Fibroblast of skin of scalp (primary cell): ENCODE measurements at regions not wholly inside any gene's neighbourhood (a gene's known extent, or its start where the extent isn't known, plus 50 kb on each side); places are given as distances from the start of the nearest gene placed in this dataset.
"Not testable (repeated sequence)": the region's sequence is repeated elsewhere in the genome, so short reads cannot be mapped to it uniquely, and the experiment has no call there.

Experiments
- DNase-seq: peaks from one replicate; pipeline ENCODE4 v3.0.0-alpha.2; 2013

- not testable (repeated sequence) for DNase-seq
These were observed 216.4 kb upstream of the CNTN3 start for GRCh38 chr3:74830845-74831244.

- DNase-seq = not testable (repeated sequence)
These were observed 210.9 kb upstream of the CNTN3 start for GRCh38 chr3:74825404-74825803.

DNA sequence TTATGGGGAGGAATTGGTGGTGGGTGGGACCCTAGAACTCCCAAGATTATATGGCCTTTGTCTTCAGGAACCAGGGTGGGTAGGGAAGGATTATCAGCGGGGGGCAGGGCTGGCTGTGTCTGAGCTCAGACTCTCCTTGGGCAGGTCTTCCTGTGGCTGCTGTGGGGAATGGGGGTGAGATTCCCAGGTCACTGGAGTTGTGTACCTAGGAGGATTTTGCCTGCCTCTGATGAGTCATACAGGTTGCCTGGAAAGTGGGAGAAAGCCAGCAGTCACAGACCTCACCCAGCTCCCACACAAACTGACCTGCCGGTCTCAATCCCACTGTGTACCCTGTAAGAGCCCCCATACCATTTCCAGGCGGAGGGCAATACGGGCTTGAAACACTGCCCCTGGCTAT is 209.9 kb upstream of the CNTN3 start:
- DNase-seq = no peak

DNA sequence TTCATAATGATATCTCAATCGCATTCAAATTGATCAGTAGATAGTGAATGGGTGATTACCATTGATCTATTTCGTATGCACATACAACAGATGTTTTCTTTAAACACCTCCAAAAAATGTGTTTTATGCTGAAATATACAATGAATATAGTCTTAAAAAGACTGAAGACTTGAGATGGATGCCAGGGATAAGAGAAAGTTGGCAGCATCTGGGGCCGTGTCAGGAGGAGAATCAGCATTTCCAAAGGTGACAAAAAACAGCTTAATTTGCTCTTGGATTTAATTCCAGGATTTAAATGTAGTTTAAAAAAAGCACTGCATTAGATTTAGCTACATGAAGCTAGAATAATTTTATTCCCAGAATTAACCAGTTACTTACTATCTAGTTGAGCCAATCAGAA is 199.7 kb upstream of the CNTN3 start:
- no peak for DNase-seq

DNA sequence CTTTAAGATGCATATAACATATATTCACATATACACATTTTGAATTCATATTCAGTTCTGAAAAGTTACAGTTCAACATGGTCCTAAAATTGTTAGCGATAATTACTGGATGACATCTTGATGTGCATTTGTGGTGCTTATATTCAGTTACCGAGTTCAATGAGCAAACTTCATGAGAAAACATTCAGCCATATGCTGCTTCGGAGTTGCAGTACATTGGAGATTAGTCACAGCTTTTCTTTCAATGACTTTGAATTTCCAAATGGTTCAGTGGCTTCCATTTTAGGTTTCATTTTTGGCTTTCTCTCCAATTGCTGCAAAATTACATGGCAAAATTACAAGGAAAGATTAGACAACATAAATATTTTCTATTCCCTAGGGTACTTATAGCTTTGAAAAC is 198.3 kb upstream of the CNTN3 start:
- no peak for DNase-seq

DNA sequence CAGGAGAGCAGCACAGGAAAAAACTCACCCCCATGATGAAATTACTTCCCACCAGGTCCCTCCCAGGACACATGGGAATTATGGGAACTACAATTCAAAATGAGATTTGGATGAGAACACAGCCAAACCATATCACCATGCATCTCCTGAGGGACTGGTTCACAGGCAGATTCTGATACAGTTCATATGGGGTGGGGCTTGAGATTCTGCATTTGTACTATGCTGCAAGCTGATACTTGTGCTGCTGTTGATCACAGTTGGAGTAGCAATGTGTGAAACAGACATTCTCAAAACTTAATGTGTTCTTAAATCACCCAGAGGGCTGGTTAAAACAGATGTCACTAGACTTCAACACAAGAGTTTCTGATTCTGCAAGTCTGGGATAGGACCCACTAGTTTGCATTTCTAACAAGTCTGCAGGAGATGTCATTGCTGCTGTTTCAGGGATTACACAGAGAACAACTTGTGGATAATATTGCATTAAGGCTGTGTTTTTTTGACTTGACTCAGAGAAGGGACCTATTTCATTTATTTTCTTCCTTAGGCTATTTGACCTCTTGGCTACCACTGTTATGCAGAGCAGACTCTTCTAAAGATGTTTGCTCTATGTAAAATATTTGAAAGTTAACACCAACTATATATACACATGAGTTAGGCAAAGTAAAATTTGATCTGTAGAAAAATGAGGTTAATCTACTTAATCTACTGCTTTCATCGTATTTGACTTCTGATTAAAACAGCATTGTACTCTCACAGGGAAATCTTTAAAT is 194.2 kb upstream of the CNTN3 start:
- no peak for DNase-seq

GRCh38 chr3:74801924-74802323 is 187.5 kb upstream of the CNTN3 start:
- no peak for DNase-seq

DNA sequence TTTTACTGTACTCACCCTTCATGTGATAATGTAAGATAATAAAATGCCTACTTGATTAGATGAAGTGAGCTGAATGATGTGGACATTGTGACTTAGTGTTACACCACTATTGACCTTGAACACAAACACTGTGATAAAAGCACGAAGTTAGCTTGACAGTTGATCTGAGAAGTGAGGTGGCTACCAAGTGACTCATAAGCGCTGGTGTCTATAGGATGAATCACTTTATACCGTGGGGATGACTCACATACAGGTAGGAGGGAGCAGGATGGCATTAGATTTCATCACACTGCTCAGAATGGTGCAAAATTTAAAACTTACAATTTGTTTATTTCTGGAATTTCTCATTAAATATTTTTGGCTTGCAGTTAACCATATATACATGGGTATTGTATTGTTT is 174.7 kb upstream of the CNTN3 start:
- DNase-seq = peak; percentile 8

GRCh38 chr3:74787011-74787410 is 172.6 kb upstream of the CNTN3 start:
- no peak for DNase-seq

DNA sequence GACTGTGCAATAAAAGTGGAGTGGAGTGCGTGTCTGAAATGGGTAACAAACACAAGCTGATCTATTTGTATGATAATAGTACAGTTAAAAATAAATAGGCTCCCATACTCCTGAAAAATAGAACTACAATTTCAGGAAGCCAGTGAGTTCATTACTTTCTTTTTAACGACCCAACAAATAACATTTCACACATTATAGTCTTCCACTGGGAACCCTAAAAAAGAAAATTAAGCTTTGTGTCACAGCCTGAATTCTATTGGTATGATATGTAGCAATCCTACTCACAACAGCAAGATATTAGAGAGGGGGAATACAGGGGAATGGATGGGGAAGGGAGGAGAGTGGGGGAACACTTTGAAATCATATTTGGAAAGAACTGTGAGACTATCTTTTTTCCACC is 156.9 kb upstream of the CNTN3 start:
- no peak for DNase-seq

DNA sequence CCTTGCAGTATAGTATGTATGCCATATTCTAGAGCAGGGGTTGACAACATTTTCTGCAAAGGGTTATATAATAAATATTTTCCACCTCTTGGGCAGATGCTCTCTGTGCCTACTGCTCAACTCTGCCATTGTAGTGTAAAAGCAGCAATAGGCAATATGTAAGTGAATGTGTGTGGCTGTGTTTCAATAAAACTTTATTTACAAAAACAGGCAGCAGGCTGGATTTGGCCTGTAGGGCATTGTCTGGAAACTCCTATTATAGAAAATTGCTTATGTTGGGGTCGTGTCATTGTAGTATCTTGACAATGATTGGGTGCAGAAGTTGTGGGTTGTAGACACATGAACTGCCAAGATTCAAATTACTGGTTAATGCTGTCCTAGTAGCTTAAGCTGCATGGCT is 153.6 kb upstream of the CNTN3 start:
- no peak for DNase-seq

GRCh38 chr3:74766405-74766804 is 151.9 kb upstream of the CNTN3 start:
- DNase-seq = no peak

DNA sequence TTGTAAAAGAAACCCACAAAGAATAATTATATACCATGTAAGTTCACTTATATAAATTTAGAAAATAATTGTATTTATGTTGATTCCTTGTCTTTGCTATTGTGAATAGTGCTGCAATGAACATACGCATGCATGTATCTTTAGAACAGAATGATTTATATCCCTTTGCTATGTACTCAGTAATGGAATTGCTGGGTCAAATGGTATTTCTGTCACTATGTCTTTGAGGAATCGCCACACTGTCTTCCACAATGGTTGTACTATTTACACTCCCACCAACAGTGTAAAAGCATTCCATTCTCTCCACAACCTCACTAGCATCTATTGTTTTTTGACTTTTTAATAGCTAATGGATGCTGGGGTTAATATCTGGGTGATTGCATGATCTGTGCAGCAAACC is 149.4 kb upstream of the CNTN3 start:
- no peak for DNase-seq

DNA sequence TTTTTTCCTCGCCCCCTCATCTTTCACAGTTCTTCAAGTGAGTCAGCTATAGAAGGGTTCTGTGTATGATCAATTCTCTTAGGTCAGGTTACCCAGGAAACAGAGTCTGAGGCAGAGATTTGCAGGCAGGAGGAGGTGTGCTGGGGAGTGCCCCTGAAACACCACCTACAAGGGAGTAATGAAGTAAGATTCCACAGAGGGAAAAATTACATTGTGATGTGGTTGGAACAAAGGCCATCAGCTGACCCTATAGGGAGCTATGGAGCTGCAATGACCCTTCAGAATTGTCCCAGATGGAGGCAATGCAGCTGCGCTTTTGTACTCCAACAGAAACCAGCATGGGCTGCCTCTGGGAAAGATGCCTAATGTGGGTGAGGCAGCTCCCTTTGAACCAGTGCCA is 142.2 kb upstream of the CNTN3 start:
- DNase-seq = no peak

- no peak for DNase-seq
These were observed 137.8 kb upstream of the CNTN3 start for GRCh38 chr3:74752290-74752689.

GRCh38 chr3:74751775-74752174 is 137.3 kb upstream of the CNTN3 start:
- DNase-seq = no peak

DNA sequence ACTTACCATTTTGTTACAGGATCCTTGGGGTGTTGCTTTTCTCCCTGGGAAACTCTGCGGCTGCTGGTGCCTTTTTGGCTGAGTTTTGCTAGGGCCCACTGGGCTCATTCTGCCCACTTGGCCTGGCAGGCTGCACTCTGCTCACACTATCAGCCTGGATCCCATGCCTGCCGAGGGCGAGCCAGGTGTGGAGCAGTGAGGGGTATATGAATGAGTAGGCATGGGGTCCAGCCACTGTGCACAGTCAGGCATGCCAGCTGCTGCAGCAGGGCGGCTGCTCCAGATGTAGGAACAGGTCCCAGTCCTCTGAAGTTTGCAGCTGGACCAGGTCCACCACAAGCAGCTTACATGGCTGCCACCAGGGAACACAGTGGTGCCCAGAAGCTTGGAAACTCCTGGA is 136.4 kb upstream of the CNTN3 start:
- no peak for DNase-seq

DNA sequence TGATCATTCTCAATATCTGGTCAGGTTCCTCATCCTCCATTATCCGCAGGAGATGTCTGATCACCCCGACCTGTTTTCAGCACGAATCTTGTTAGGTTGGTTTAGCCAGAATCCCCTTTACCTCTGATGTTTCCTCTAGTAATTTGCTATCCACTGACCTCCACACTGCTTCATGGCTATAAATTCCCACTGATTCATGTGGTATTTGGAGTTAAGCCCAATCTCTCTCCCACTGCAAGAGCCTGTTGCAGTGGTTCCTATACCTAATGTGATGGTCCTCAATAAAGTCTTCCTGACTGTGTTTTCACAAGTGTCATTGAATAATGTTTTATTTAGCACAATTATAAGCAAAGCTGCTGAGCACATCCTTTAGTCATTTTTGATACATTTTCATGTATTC is 124.8 kb upstream of the CNTN3 start:
- peak; percentile 0 for DNase-seq

DNA sequence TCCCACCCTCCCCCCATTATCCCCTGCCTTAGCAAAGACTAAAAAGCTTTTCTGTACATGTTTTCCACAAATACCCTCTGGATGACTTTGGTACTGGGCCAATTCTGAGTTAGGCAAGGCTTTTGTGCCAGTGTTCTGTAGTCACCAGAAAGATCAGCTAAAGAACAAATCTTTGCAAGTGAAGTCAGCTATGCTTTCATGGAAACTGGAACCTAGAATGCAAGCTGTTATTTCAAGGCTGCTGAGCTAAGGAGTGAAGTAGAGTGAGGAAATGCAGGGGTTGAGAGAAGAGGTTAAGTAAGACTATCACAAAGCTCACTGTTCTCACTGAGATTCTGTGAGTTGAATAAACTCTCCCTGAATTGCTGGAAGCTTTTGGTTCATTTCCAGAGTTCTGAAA is 107.8 kb upstream of the CNTN3 start:
- peak; percentile 1 for DNase-seq

GRCh38 chr3:74713977-74714376 is 99.5 kb upstream of the CNTN3 start:
- DNase-seq = no peak

- no peak for DNase-seq
These were observed 97.6 kb upstream of the CNTN3 start for GRCh38 chr3:74711913-74712512.

- DNase-seq = no peak
These were observed 95.5 kb upstream of the CNTN3 start for GRCh38 chr3:74709951-74710350.

DNA sequence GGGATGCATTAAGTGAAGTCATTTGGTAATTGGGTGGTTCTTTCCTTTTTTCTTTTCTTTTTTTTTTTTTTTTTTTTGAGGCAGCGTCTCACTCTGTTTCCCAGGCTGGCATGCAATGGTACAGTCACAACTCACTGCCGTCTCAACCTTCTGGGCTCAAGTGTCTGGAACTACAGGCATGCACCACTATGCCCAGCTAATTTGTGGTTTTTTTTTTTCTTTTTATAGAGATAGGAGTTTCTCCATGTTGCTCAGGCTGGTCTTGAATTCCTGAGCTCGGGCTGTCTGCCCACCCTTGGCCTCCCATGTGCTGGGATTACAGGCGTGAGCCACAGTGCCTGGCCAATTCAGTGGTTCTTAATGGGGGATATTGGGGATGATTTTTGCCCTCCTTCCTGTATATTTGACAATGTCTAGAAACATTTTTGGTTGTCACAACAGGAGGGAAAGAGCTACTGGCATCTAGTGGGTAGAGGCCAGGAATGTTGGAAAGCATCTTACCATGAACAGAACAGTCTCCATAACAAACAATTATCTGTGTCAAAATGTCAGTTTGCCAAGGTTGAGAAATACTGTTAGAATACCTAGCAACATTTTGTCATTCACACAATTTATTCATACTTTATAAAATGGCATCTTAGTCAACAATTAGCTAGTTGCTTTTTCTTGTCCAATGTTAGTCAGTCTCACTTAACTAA is 79.4 kb upstream of the CNTN3 start:
- peak; percentile 63 for DNase-seq

- DNase-seq = peak; percentile 52
These were observed 78.8 kb upstream of the CNTN3 start for GRCh38 chr3:74693251-74693650.
